ENCODE measurements at regions not wholly inside any gene's neighbourhood (a gene's known extent, or its start where the extent isn't known, plus 50 kb on each side); places are given as distances from the start of the nearest gene placed in this dataset.

- TF ChIP-seq, protein P1, sequence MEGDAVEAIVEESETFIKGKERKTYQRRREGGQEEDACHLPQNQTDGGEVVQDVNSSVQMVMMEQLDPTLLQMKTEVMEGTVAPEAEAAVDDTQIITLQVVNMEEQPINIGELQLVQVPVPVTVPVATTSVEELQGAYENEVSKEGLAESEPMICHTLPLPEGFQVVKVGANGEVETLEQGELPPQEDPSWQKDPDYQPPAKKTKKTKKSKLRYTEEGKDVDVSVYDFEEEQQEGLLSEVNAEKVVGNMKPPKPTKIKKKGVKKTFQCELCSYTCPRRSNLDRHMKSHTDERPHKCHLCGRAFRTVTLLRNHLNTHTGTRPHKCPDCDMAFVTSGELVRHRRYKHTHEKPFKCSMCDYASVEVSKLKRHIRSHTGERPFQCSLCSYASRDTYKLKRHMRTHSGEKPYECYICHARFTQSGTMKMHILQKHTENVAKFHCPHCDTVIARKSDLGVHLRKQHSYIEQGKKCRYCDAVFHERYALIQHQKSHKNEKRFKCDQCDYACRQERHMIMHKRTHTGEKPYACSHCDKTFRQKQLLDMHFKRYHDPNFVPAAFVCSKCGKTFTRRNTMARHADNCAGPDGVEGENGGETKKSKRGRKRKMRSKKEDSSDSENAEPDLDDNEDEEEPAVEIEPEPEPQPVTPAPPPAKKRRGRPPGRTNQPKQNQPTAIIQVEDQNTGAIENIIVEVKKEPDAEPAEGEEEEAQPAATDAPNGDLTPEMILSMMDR (conservative IDR thresholded peaks at IDR 0.05), result no peak
- no peak for TF ChIP-seq ZFX (IDR thresholded peaks at IDR 0.05)
- H3K27ac ChIP-seq, result no peak overlapping the region
These were observed 125.0 kb upstream of the CCND2 start for GRCh38 chr12:4148418-4149056.

GRCh38 chr12:4147031-4147481, 126.5 kb upstream of the CCND2 start:
- no peak overlapping the region for H3K27ac ChIP-seq
- TF ChIP-seq, protein P1 (conservative IDR thresholded peaks at IDR 0.05), result no peak
- no peak for TF ChIP-seq ZFX (IDR thresholded peaks at IDR 0.05)

GRCh38 chr12:4145990-4146859, 127.3 kb upstream of the CCND2 start:
- TF ChIP-seq ZFX (IDR thresholded peaks at IDR 0.05), result no peak
- TF ChIP-seq, protein P1 (conservative IDR thresholded peaks at IDR 0.05), result no peak
- no peak overlapping the region for H3K27ac ChIP-seq

GRCh38 chr12:4144676-4145075, 128.9 kb upstream of the CCND2 start:
- no peak overlapping the region for H3K27ac ChIP-seq
- TF ChIP-seq, protein P1 (conservative IDR thresholded peaks at IDR 0.05), result no peak
- no peak for TF ChIP-seq ZFX (IDR thresholded peaks at IDR 0.05)

- TF ChIP-seq, protein P1 (conservative IDR thresholded peaks at IDR 0.05), result peak; percentile 50
- no peak for TF ChIP-seq ZFX (IDR thresholded peaks at IDR 0.05)
These were observed 129.7 kb upstream of the CCND2 start for GRCh38 chr12:4143896-4144295.

GRCh38 chr12:4141348-4142270, 132.0 kb upstream of the CCND2 start:
- no peak for TF ChIP-seq ZFX (IDR thresholded peaks at IDR 0.05)
- TF ChIP-seq, protein P1 (conservative IDR thresholded peaks at IDR 0.05), result no peak
- H3K27ac ChIP-seq, result no peak overlapping the region

More at GRCh38 chr12:4143896-4144295, 129.7 kb upstream of the CCND2 start:
- H3K27ac ChIP-seq, result no peak overlapping the region

Measured in C4-2B (cell line).